IMR-90 (cell line): ENCODE measurements at regions not wholly inside any gene's neighbourhood (a gene's known extent, or its start where the extent isn't known, plus 50 kb on each side); places are given as distances from the start of the nearest gene placed in this dataset.

Source experiments
- ATAC-seq: fragments of 200-7000 bp; cut with Tn5 transposase; 2 replicates; pipeline ENCODE4 v1.9.1; 2020; ENCODE audit warnings: low read depth, mild to moderate bottlenecking, moderate library complexity
- BruUV-seq: library from RNA; stranded (reverse); fragments of 400-500 nt; replicated peaks from 2 replicates; lab custom pipeline; 2021; lab: Mats Ljungman, UMichigan
- CTCF ChIA-PET: fragments of 300-600 bp; formaldehyde crosslinking; extraction: SDS; loops from one replicate; lab custom pipeline; 2021; ENCODE audit warnings: antibody characterized with exemption; lab: Yijun Ruan, JAX
- POLR2A ChIA-PET: fragments of 300-600 bp; sonication (Branson Sonifier 250); formaldehyde crosslinking; loops from one replicate; lab custom pipeline; 2022; ENCODE audit warnings: antibody characterized with exemption; ENCODE audit not compliant: unreplicated experiment; lab: Charles Lee
- DNase-seq: peaks from one replicate; pipeline ENCODE4 v3.0.0; 2013
- H2AFZ ChIP-seq: replicated peaks from 2 replicates; pipeline ENCODE3; 2013; ENCODE audit warnings: low read length, mild to moderate bottlenecking; ENCODE audit not compliant: poor library complexity
- H2AK5ac ChIP-seq: 2 replicates; pipeline ENCODE4 v1.6.1; 2013; ENCODE audit warnings: low read depth, low read length, inconsistent platforms
- H2AK9ac ChIP-seq: replicated peaks from 2 replicates; pipeline ENCODE3; 2013; ENCODE audit warnings: mild to moderate bottlenecking, low read depth, low read length, moderate library complexity; ENCODE audit not compliant: poor library complexity
- H2BK120ac ChIP-seq: 2 replicates; pipeline ENCODE4 v1.6.1; 2013; ENCODE audit warnings: low read depth, low read length, inconsistent platforms
- H2BK15ac ChIP-seq: 3 replicates; pipeline ENCODE4 v1.6.1; 2013; ENCODE audit warnings: low read depth, low read length, inconsistent platforms
- H2BK20ac ChIP-seq: 2 replicates; pipeline ENCODE4 v1.6.1; 2013; ENCODE audit warnings: low read depth, mild to moderate bottlenecking, inconsistent platforms, low read length, moderate library complexity
- H2BK5ac ChIP-seq: 2 replicates; pipeline ENCODE4 v1.6.1; 2013; ENCODE audit warnings: mild to moderate bottlenecking, low read depth, low read length, inconsistent platforms; ENCODE audit not compliant: poor library complexity, severe bottlenecking
- H3K14ac ChIP-seq: replicated peaks from 2 replicates; pipeline ENCODE4 v1.6.1; 2013; ENCODE audit warnings: low read depth, low read length, inconsistent platforms
- H3K18ac ChIP-seq: 2 replicates; pipeline ENCODE4 v1.6.1; 2013; ENCODE audit warnings: low read depth, low read length, control low read depth
- H3K23ac ChIP-seq: 2 replicates; pipeline ENCODE4 v1.6.1; 2013; ENCODE audit warnings: low read depth, low read length, inconsistent platforms
- H3K27ac ChIP-seq: 2 replicates; pipeline ENCODE4 v1.5.1; 2013; ENCODE audit warnings: mild to moderate bottlenecking, control low read depth, low read length; ENCODE audit not compliant: insufficient read depth
- H3K27me3 ChIP-seq: 2 replicates; pipeline ENCODE4 v1.6.1; 2013; ENCODE audit warnings: low read length; ENCODE audit not compliant: control insufficient read depth, insufficient read depth
- H3K36me3 ChIP-seq: 2 replicates; pipeline ENCODE4 v1.6.1; 2013; ENCODE audit warnings: low read length, mixed read lengths; ENCODE audit not compliant: control insufficient read depth, insufficient read depth
- H3K4ac ChIP-seq: 2 replicates; pipeline ENCODE4 v1.6.1; 2013; ENCODE audit warnings: low read depth, low read length, inconsistent platforms
- H3K4me1 ChIP-seq: 2 replicates; pipeline ENCODE4 v1.6.1; 2013; ENCODE audit warnings: low read length, mixed read lengths; ENCODE audit not compliant: control insufficient read depth, insufficient read depth
- H3K4me2 ChIP-seq: 2 replicates; pipeline ENCODE4 v1.6.1; 2013; ENCODE audit warnings: low read depth, mild to moderate bottlenecking, control low read depth, low read length, moderate library complexity
- H3K4me3 ChIP-seq: 2 replicates; pipeline ENCODE4 v1.5.1; 2013; ENCODE audit warnings: low read depth, mild to moderate bottlenecking, control low read depth, low read length, moderate library complexity; ENCODE audit not compliant: insufficient read depth
- H3K56ac ChIP-seq: 2 replicates; pipeline ENCODE4 v1.6.1; 2013; ENCODE audit warnings: low read length, inconsistent platforms; ENCODE audit not compliant: insufficient read depth; ENCODE audit errors: extremely low read depth
- H3K79me1 ChIP-seq, 2 experiments: 2 replicates each; pipeline ENCODE4 v1.6.1; 2013; ENCODE audit warnings: low read length in 2 of 2, inconsistent platforms in 1 of 2, low read depth in 1 of 2
- H3K9ac ChIP-seq: 2 replicates; pipeline ENCODE4 v1.6.1; 2013; ENCODE audit warnings: low read depth, low read length, control low read depth
- H3K9me1 ChIP-seq: 2 replicates; pipeline ENCODE4 v1.6.1; 2013; ENCODE audit warnings: low read length, inconsistent platforms; ENCODE audit not compliant: insufficient read depth
- H3K9me3 ChIP-seq: 2 replicates; pipeline ENCODE4 v1.6.1; 2013; ENCODE audit warnings: low read length; ENCODE audit not compliant: control insufficient read depth, insufficient read depth
- H4K20me1 ChIP-seq: 2 replicates; pipeline ENCODE4 v1.6.1; 2013; ENCODE audit warnings: low read length, inconsistent platforms; ENCODE audit not compliant: insufficient read depth
- H4K5ac ChIP-seq: 2 replicates; pipeline ENCODE4 v1.6.1; 2013; ENCODE audit warnings: mild to moderate bottlenecking, low read depth, low read length, control low read depth
- H4K8ac ChIP-seq, 2 experiments: 2 replicates each; pipeline ENCODE4 v1.6.1; 2013; ENCODE audit warnings: low read depth in 2 of 2, low read length in 2 of 2, control low read depth in 1 of 2, inconsistent platforms in 1 of 2
- H4K91ac ChIP-seq: 2 replicates; pipeline ENCODE4 v1.6.1; 2013; ENCODE audit warnings: low read depth, low read length, inconsistent platforms; ENCODE audit not compliant: insufficient read depth
- CEBPB ChIP-seq: IDR thresholded peaks from 2 replicates; pipeline ENCODE4 v1.6.1; 2012; ENCODE audit warnings: low read depth, low read length, improper control_type of control experiment
- CTCF ChIP-seq: conservative IDR thresholded peaks from 2 replicates; pipeline ENCODE4 v1.5.1; 2012; ENCODE audit warnings: mild to moderate bottlenecking, low read depth, low read length, improper control_type of control experiment
- MAFK ChIP-seq: IDR thresholded peaks from 2 replicates; pipeline ENCODE4 v1.6.1; 2012; ENCODE audit warnings: low read depth, low read length, improper control_type of control experiment
- MXI1 ChIP-seq: IDR thresholded peaks from 2 replicates; pipeline ENCODE4 v1.6.1; 2012; ENCODE audit warnings: low read depth, mild to moderate bottlenecking, low read length, moderate library complexity, borderline replicate concordance
- NFE2L2 ChIP-seq: fragments of 150-350 bp; IDR thresholded peaks from 2 replicates; pipeline ENCODE4 v1.6.1; 2016; ENCODE audit warnings: low read depth, mild to moderate bottlenecking, low read length
- POLR2A ChIP-seq: IDR thresholded peaks from 2 replicates; pipeline ENCODE4 v1.6.1; 2012; ENCODE audit warnings: mild to moderate bottlenecking, low read depth, low read length
- RAD21 ChIP-seq: IDR thresholded peaks from 2 replicates; pipeline ENCODE4 v1.6.1; 2012; ENCODE audit warnings: low read length, improper control_type of control experiment
- RFX5 ChIP-seq: IDR thresholded peaks from 2 replicates; pipeline ENCODE4 v1.8.0; 2012; ENCODE audit warnings: low read depth, mild to moderate bottlenecking, low read length, moderate library complexity
- USF2 ChIP-seq: fragments of 150-350 bp; IDR thresholded peaks from 2 replicates; pipeline ENCODE4 v1.6.1; 2017; ENCODE audit warnings: mild to moderate bottlenecking, antibody characterized with exemption, low read length, low read depth
- dilution Hi-C: fragments of 300-500 bp; cut with HindIII; formaldehyde crosslinking; loops from one replicate; pipeline ENCODE4 v1.14.3; 2018; ENCODE audit warnings: low sequenced_read_pairs; ENCODE audit not compliant: unreplicated experiment
- in situ Hi-C: fragments of 300-500 bp; cut with MboI; formaldehyde crosslinking; loops from 3 replicates; pipeline ENCODE4 v1.14.3; 2019; ENCODE audit warnings: low sequenced_read_pairs, inconsistent platforms, mixed read lengths
- intact Hi-C: fragments of 100-400 bp; cut with micrococcal nuclease; formaldehyde crosslinking; loops from 2 replicates; pipeline ENCODE4 v1.10.0; 2022
- TF ChIP-seq, protein P1 (sequence below): fragments of 150-350 bp; IDR thresholded peaks from 2 replicates; pipeline ENCODE4 v1.6.1; 2016; ENCODE audit warnings: low read depth, mild to moderate bottlenecking, low read length, moderate library complexity, borderline replicate concordance

- ChIA-PET POLR2A (no interaction called here), CTCF (no interaction called here)
- dilution Hi-C loops: no loop called here
- Histone ChIP-seq H3K27ac (no peak overlapping the region), H2AK9ac (no peak overlapping the region), H4K91ac (no peak overlapping the region), H3K56ac (no peak overlapping the region), H2BK20ac (no peak overlapping the region), H2AK5ac (no peak overlapping the region), H4K5ac (no peak overlapping the region), H2AFZ (no peak overlapping the region), H3K9ac (no peak overlapping the region), H3K36me3 (no peaks in the 10 kb centered on the region), H3K18ac (no peak overlapping the region), H4K20me1 (no peaks in the 10 kb centered on the region), H3K23ac (no peak overlapping the region), H3K4me2 (no peak overlapping the region), H3K4ac (no peak overlapping the region), H2BK120ac (no peak overlapping the region), H3K14ac (no peak overlapping the region), H3K79me1 (no peaks in the 10 kb centered on the region), H3K9me1 (no peaks in the 10 kb centered on the region), H3K4me3 (no peak overlapping the region), H3K27me3 (no peaks in the 10 kb centered on the region), H3K9me3 (no peaks in the 10 kb centered on the region), H2BK15ac (no peak overlapping the region), H4K8ac (no peak overlapping the region), H3K4me1 (no peaks in the 10 kb centered on the region), H2BK5ac (no peak overlapping the region)
- ATAC-seq (no peak), DNase-seq (no peak)
- in situ Hi-C loops: no loop called here
- BruUV-seq: no TSS peak
- intact Hi-C loops: no loop called here
- TF ChIP-seq NFE2L2 (no peak), MXI1 (no peak), MAFK (no peak), RAD21 (no peak), CTCF (no peak), USF2 (no peak), RFX5 (no peak), CEBPB (no peak), POLR2A (no peak)
- TF ChIP-seq, protein P1, sequence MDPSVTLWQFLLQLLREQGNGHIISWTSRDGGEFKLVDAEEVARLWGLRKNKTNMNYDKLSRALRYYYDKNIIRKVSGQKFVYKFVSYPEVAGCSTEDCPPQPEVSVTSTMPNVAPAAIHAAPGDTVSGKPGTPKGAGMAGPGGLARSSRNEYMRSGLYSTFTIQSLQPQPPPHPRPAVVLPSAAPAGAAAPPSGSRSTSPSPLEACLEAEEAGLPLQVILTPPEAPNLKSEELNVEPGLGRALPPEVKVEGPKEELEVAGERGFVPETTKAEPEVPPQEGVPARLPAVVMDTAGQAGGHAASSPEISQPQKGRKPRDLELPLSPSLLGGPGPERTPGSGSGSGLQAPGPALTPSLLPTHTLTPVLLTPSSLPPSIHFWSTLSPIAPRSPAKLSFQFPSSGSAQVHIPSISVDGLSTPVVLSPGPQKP: no peak
Observed at GRCh38 chr3:81315030-81315429, 446.4 kb downstream of the GBE1 start.
